ENCODE measurements at regions not wholly inside any gene's neighbourhood (a gene's known extent, or its start where the extent isn't known, plus 50 kb on each side); places are given as distances from the start of the nearest gene placed in this dataset.

GRCh38 chr10:130459851-130460490 lies 323.8 kb downstream of the GLRX3 start:
- DNase-seq (ENCODE audit: low spot score) = no peak
- FAIRE-seq = no peak

GRCh38 chr10:130461631-130462030 lies 325.4 kb downstream of the GLRX3 start:
- DNase-seq (ENCODE audit: low spot score) (no peak), FAIRE-seq (no peak)

GRCh38 chr10:130463104-130463875 lies 327.1 kb downstream of the GLRX3 start:
- no peak for FAIRE-seq
- no peak for DNase-seq (ENCODE audit: low spot score)

GRCh38 chr10:130463876-130464364 lies 327.7 kb downstream of the GLRX3 start:
- FAIRE-seq (no peak), DNase-seq (ENCODE audit: low spot score) (no peak)

- DNase-seq (ENCODE audit: low spot score) (no peak), FAIRE-seq (no peak)
Measured at GRCh38 chr10:130464426-130464825, 328.2 kb downstream of the GLRX3 start.

- DNase-seq (ENCODE audit: low spot score) (no peak), FAIRE-seq (no peak)
Measured at GRCh38 chr10:130466271-130466997, 330.2 kb downstream of the GLRX3 start.

- no peak for FAIRE-seq
- DNase-seq (ENCODE audit: low spot score) = no peak
Measured at GRCh38 chr10:130470286-130470685, 334.1 kb downstream of the GLRX3 start.

- peak; percentile 42 for FAIRE-seq
- no peak for DNase-seq (ENCODE audit: low spot score)
Measured at GRCh38 chr10:130470973-130471372, 334.8 kb downstream of the GLRX3 start.

GRCh38 chr10:130471486-130471885 lies 335.3 kb downstream of the GLRX3 start:
- DNase-seq (ENCODE audit: low spot score) (no peak), FAIRE-seq (no peak)

GRCh38 chr10:130472236-130472635 lies 336.0 kb downstream of the GLRX3 start:
- no peak for FAIRE-seq

GRCh38 chr10:130474591-130474990 lies 338.4 kb downstream of the GLRX3 start:
- FAIRE-seq (no peak), DNase-seq (ENCODE audit: low spot score) (no peak)

More at GRCh38 chr10:130472236-130472635, 336.0 kb downstream of the GLRX3 start:
- DNase-seq (ENCODE audit: low spot score) = no peak

- FAIRE-seq (no peak), DNase-seq (ENCODE audit: low spot score) (no peak)
Measured at GRCh38 chr10:130477360-130477759, 341.2 kb downstream of the GLRX3 start.

GRCh38 chr10:130479146-130479545 lies 343.0 kb downstream of the GLRX3 start:
- FAIRE-seq (no peak), DNase-seq (ENCODE audit: low spot score) (no peak)

GRCh38 chr10:130479926-130480325 lies 343.7 kb downstream of the GLRX3 start:
- DNase-seq (ENCODE audit: low spot score) = no peak
- no peak for FAIRE-seq

GRCh38 chr10:130480491-130480890 lies 344.3 kb downstream of the GLRX3 start:
- DNase-seq (ENCODE audit: low spot score) = no peak
- FAIRE-seq = no peak

- FAIRE-seq (no peak), DNase-seq (ENCODE audit: low spot score) (no peak)
Measured at GRCh38 chr10:130481076-130481930, 345.1 kb downstream of the GLRX3 start.

- DNase-seq (ENCODE audit: low spot score) (no peak), FAIRE-seq (no peak)
Measured at GRCh38 chr10:130481936-130482335, 345.7 kb downstream of the GLRX3 start.

GRCh38 chr10:130483691-130484467 lies 347.7 kb downstream of the GLRX3 start:
- DNase-seq (ENCODE audit: low spot score) = no peak
- FAIRE-seq = no peak

GRCh38 chr10:130484468-130485180 lies 348.4 kb downstream of the GLRX3 start:
- no peak for FAIRE-seq
- no peak for DNase-seq (ENCODE audit: low spot score)
